ENCODE measurements at regions not wholly inside any gene's neighbourhood (a gene's known extent, or its start where the extent isn't known, plus 50 kb on each side); places are given as distances from the start of the nearest gene placed in this dataset.
"Not testable (repeated sequence)": the region's sequence is repeated elsewhere in the genome, so short reads cannot be mapped to it uniquely, and the experiment has no call there.

GRCh38 chr1:98575955-98576354, 85.6 kb upstream of the SNX7 start:
- H3K9me3 ChIP-seq (ENCODE audit: control insufficient read depth, low read length): no peaks in the 10 kb centered on the region
- H3K4me1 ChIP-seq (ENCODE audit: control insufficient read depth, insufficient read depth, low read length, poor library complexity, severe bottlenecking): no peaks in the 10 kb centered on the region
- no peaks in the 10 kb centered on the region for H3K36me3 ChIP-seq (ENCODE audit: control insufficient read depth, insufficient read depth, low read length)
- H3K27ac ChIP-seq (ENCODE audit: low read depth, low read length, severe bottlenecking): no peak overlapping the region
- H3K4me3 ChIP-seq (ENCODE audit: extremely low read depth, insufficient read depth, low read length, poor library complexity, severe bottlenecking): no peak overlapping the region

- 100% methylated on average over 1 of the region's 3 CpGs; no CpG with 5 or more reads in 1 of the 2 experiments for WGBS, 2 experiments (ENCODE audit: insufficient coverage in 2 of 2)
- Histone ChIP-seq H3K9me3 (ENCODE audit: control insufficient read depth, low read length) (no peaks in the 10 kb centered on the region), H3K27ac (ENCODE audit: low read depth, low read length, severe bottlenecking) (no peak overlapping the region), H3K36me3 (ENCODE audit: control insufficient read depth, insufficient read depth, low read length) (no peaks in the 10 kb centered on the region), H3K4me3 (ENCODE audit: extremely low read depth, insufficient read depth, low read length, poor library complexity, severe bottlenecking) (no peak overlapping the region), H3K4me1 (ENCODE audit: control insufficient read depth, insufficient read depth, low read length, poor library complexity, severe bottlenecking) (no peaks in the 10 kb centered on the region)
Observed at GRCh38 chr1:98565951-98566350, 95.6 kb upstream of the SNX7 start.

GRCh38 chr1:98559291-98559690, 102.2 kb upstream of the SNX7 start:
- no peaks in the 10 kb centered on the region for H3K36me3 ChIP-seq (ENCODE audit: control insufficient read depth, insufficient read depth, low read length)
- H3K4me3 ChIP-seq (ENCODE audit: extremely low read depth, insufficient read depth, low read length, poor library complexity, severe bottlenecking): no peak overlapping the region
- no CpG with 5 or more reads among the region's 2 CpGs for WGBS, 2 experiments (ENCODE audit: insufficient coverage in 2 of 2)
- H3K27ac ChIP-seq (ENCODE audit: low read depth, low read length, severe bottlenecking): no peak overlapping the region
- no peaks in the 10 kb centered on the region for H3K4me1 ChIP-seq (ENCODE audit: control insufficient read depth, insufficient read depth, low read length, poor library complexity, severe bottlenecking)
- H3K9me3 ChIP-seq (ENCODE audit: control insufficient read depth, low read length): no peaks in the 10 kb centered on the region

- no peak overlapping the region for H3K27ac ChIP-seq (ENCODE audit: low read depth, low read length, severe bottlenecking)
- WGBS, 2 experiments (ENCODE audit: insufficient coverage in 2 of 2): 33 to 54% methylated on average over 1 to 2 of the region's 2 CpGs
- no peaks in the 10 kb centered on the region for H3K9me3 ChIP-seq (ENCODE audit: control insufficient read depth, low read length)
- H3K4me3 ChIP-seq (ENCODE audit: extremely low read depth, insufficient read depth, low read length, poor library complexity, severe bottlenecking): no peak overlapping the region
- H3K4me1 ChIP-seq (ENCODE audit: control insufficient read depth, insufficient read depth, low read length, poor library complexity, severe bottlenecking): no peaks in the 10 kb centered on the region
- H3K36me3 ChIP-seq (ENCODE audit: control insufficient read depth, insufficient read depth, low read length): no peaks in the 10 kb centered on the region
Observed at GRCh38 chr1:98557895-98558294, 103.6 kb upstream of the SNX7 start.

GRCh38 chr1:98556521-98557158, 104.9 kb upstream of the SNX7 start:
- WGBS, 2 experiments (ENCODE audit: insufficient coverage in 2 of 2): 33% methylated on average over 1 of the region's 2 CpGs; no CpG with 5 or more reads in 1 of the 2 experiments
- H3K36me3 ChIP-seq (ENCODE audit: control insufficient read depth, insufficient read depth, low read length): no peaks in the 10 kb centered on the region
- H3K9me3 ChIP-seq (ENCODE audit: control insufficient read depth, low read length): no peaks in the 10 kb centered on the region
- no peak overlapping the region for H3K4me3 ChIP-seq (ENCODE audit: extremely low read depth, insufficient read depth, low read length, poor library complexity, severe bottlenecking)
- H3K4me1 ChIP-seq (ENCODE audit: control insufficient read depth, insufficient read depth, low read length, poor library complexity, severe bottlenecking): no peaks in the 10 kb centered on the region
- H3K27ac ChIP-seq (ENCODE audit: low read depth, low read length, severe bottlenecking): no peak overlapping the region

GRCh38 chr1:98555814-98556213, 105.7 kb upstream of the SNX7 start:
- WGBS, 2 experiments (ENCODE audit: insufficient coverage in 2 of 2): no CpG with 5 or more reads among the region's 1 CpG
- Histone ChIP-seq H3K27ac (ENCODE audit: low read depth, low read length, severe bottlenecking) (no peak overlapping the region), H3K4me1 (ENCODE audit: control insufficient read depth, insufficient read depth, low read length, poor library complexity, severe bottlenecking) (no peaks in the 10 kb centered on the region), H3K9me3 (ENCODE audit: control insufficient read depth, low read length) (no peaks in the 10 kb centered on the region), H3K36me3 (ENCODE audit: control insufficient read depth, insufficient read depth, low read length) (no peaks in the 10 kb centered on the region), H3K4me3 (ENCODE audit: extremely low read depth, insufficient read depth, low read length, poor library complexity, severe bottlenecking) (no peak overlapping the region)

- WGBS, 2 experiments (ENCODE audit: insufficient coverage in 2 of 2): 59 to 62% methylated on average over 4 to 5 of the region's 5 CpGs
- not testable (repeated sequence) for H3K4me1 ChIP-seq (ENCODE audit: control insufficient read depth, insufficient read depth, low read length, poor library complexity, severe bottlenecking); H3K9me3 ChIP-seq (ENCODE audit: control insufficient read depth, low read length); H3K4me3 ChIP-seq (ENCODE audit: extremely low read depth, insufficient read depth, low read length, poor library complexity, severe bottlenecking); H3K36me3 ChIP-seq (ENCODE audit: control insufficient read depth, insufficient read depth, low read length); H3K27ac ChIP-seq (ENCODE audit: low read depth, low read length, severe bottlenecking)
Observed at GRCh38 chr1:98552576-98553074, 108.9 kb upstream of the SNX7 start.

- Histone ChIP-seq H3K4me1 (ENCODE audit: control insufficient read depth, insufficient read depth, low read length, poor library complexity, severe bottlenecking) (no peaks in the 10 kb centered on the region), H3K9me3 (ENCODE audit: control insufficient read depth, low read length) (no peaks in the 10 kb centered on the region), H3K4me3 (ENCODE audit: extremely low read depth, insufficient read depth, low read length, poor library complexity, severe bottlenecking) (no peak overlapping the region), H3K36me3 (ENCODE audit: control insufficient read depth, insufficient read depth, low read length) (no peaks in the 10 kb centered on the region), H3K27ac (ENCODE audit: low read depth, low read length, severe bottlenecking) (no peak overlapping the region)
- 80 to 100% methylated on average over 1 of the region's 1 CpG for WGBS, 2 experiments (ENCODE audit: insufficient coverage in 2 of 2)
Observed at GRCh38 chr1:98550076-98550475, 111.4 kb upstream of the SNX7 start.

GRCh38 chr1:98546319-98546718, 115.2 kb upstream of the SNX7 start:
- Histone ChIP-seq H3K4me3 (ENCODE audit: extremely low read depth, insufficient read depth, low read length, poor library complexity, severe bottlenecking) (no peak overlapping the region), H3K27ac (ENCODE audit: low read depth, low read length, severe bottlenecking) (no peak overlapping the region), H3K4me1 (ENCODE audit: control insufficient read depth, insufficient read depth, low read length, poor library complexity, severe bottlenecking) (no peaks in the 10 kb centered on the region), H3K36me3 (ENCODE audit: control insufficient read depth, insufficient read depth, low read length) (no peaks in the 10 kb centered on the region), H3K9me3 (ENCODE audit: control insufficient read depth, low read length) (no peaks in the 10 kb centered on the region)

GRCh38 chr1:98538106-98538505, 123.4 kb upstream of the SNX7 start:
- H3K4me1 ChIP-seq (ENCODE audit: control insufficient read depth, insufficient read depth, low read length, poor library complexity, severe bottlenecking): no peaks in the 10 kb centered on the region
- H3K27ac ChIP-seq (ENCODE audit: low read depth, low read length, severe bottlenecking): no peak overlapping the region
- no peaks in the 10 kb centered on the region for H3K36me3 ChIP-seq (ENCODE audit: control insufficient read depth, insufficient read depth, low read length)
- WGBS, 2 experiments (ENCODE audit: insufficient coverage in 2 of 2): 88% methylated on average over 1 of the region's 3 CpGs; no CpG with 5 or more reads in 1 of the 2 experiments
- H3K4me3 ChIP-seq (ENCODE audit: extremely low read depth, insufficient read depth, low read length, poor library complexity, severe bottlenecking): no peak overlapping the region
- no peaks in the 10 kb centered on the region for H3K9me3 ChIP-seq (ENCODE audit: control insufficient read depth, low read length)

- no peaks in the 10 kb centered on the region for H3K36me3 ChIP-seq (ENCODE audit: control insufficient read depth, insufficient read depth, low read length)
- H3K9me3 ChIP-seq (ENCODE audit: control insufficient read depth, low read length): no peaks in the 10 kb centered on the region
- 83 to 100% methylated on average over 1 of the region's 4 CpGs for WGBS, 2 experiments (ENCODE audit: insufficient coverage in 2 of 2)
Observed at GRCh38 chr1:98523256-98523655, 138.3 kb upstream of the SNX7 start.

More at GRCh38 chr1:98523256-98523655, 138.3 kb upstream of the SNX7 start:
- H3K4me1 ChIP-seq (ENCODE audit: control insufficient read depth, insufficient read depth, low read length, poor library complexity, severe bottlenecking): no peaks in the 10 kb centered on the region
- no peak overlapping the region for H3K4me3 ChIP-seq (ENCODE audit: extremely low read depth, insufficient read depth, low read length, poor library complexity, severe bottlenecking)
- no peak overlapping the region for H3K27ac ChIP-seq (ENCODE audit: low read depth, low read length, severe bottlenecking)
